Mucosa of stomach (tissue), 1 donor: ENCODE measurements at regions not wholly inside any gene's neighbourhood (a gene's known extent, or its start where the extent isn't known, plus 50 kb on each side); places are given as distances from the start of the nearest gene placed in this dataset.
"Not testable (repeated sequence)": the region's sequence is repeated elsewhere in the genome, so short reads cannot be mapped to it uniquely, and the experiment has no call there.

Source experiments
- H3K27me3 ChIP-seq: one replicate; pipeline ENCODE4 v1.7.0; 2013; ENCODE audit warnings: mild to moderate bottlenecking, low read length; ENCODE audit not compliant: control insufficient read depth, insufficient read depth
- H3K36me3 ChIP-seq: one replicate; pipeline ENCODE4 v1.7.0; 2013; ENCODE audit warnings: low read length; ENCODE audit not compliant: control insufficient read depth, insufficient read depth
- H3K4me1 ChIP-seq: one replicate; pipeline ENCODE4 v1.7.0; 2013; ENCODE audit warnings: mild to moderate bottlenecking, low read length; ENCODE audit not compliant: control insufficient read depth, insufficient read depth
- H3K4me3 ChIP-seq: one replicate; pipeline ENCODE4 v1.7.0; 2013; ENCODE audit warnings: low read length
- H3K9ac ChIP-seq: one replicate; pipeline ENCODE4 v1.7.0; 2013; ENCODE audit warnings: mild to moderate bottlenecking, low read length, moderate library complexity
- H3K9me3 ChIP-seq: one replicate; pipeline ENCODE4 v1.7.0; 2013; ENCODE audit warnings: mild to moderate bottlenecking, low read length, moderate library complexity; ENCODE audit not compliant: control insufficient read depth
- donor health status: Pancreatic carcinoma.

DNA sequence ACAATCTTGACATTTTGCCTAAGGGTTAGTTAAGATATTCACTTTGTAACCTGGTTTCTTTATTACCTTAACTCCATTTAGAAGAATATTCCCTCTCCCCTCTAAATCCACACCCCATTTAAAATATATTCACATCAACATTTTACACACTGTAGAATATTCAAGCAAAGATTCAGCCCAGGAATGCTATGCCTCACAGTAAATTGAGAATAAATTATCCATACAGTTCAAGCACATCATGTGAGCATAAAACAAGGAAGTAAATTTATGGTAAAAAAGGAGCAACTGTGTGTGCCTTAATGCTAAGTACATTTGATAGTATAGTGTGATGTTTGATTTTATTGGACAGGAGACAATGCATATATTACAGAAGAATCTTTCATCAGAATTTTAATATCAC, 806.6 kb upstream of the KIF2B start:
- H3K4me3 ChIP-seq, result no peak overlapping the region

DNA sequence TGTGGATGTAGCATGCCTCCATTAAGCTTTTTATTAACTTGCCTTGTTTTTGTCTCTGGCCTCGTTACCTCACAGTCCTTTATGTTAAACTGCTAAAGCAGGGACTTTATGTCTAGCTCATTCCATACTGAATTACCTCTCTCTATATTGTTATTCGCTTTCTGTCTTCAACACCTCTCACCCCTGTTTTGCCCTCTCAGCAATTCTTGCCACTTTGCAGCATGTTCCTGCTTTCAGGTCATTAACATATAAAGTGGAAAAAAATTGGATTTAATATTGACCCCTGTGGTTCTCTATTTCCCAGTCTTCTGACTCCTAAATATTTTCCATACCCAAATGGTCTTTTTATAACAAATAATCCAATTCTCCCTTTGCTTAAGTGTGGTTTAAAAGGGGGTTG, 810.4 kb upstream of the KIF2B start:
- H3K27me3 ChIP-seq, result no peaks in the 10 kb centered on the region
- no peaks in the 10 kb centered on the region for H3K4me1 ChIP-seq
- H3K9ac ChIP-seq, result no peak overlapping the region
- H3K9me3 ChIP-seq, result no peaks in the 10 kb centered on the region
- H3K36me3 ChIP-seq, result no peaks in the 10 kb centered on the region
- H3K4me3 ChIP-seq, result no peak overlapping the region

More for the DNA sequence above, 806.6 kb upstream of the KIF2B start:
- Histone ChIP-seq H3K4me1 (no peaks in the 10 kb centered on the region), H3K27me3 (no peaks in the 10 kb centered on the region), H3K36me3 (no peaks in the 10 kb centered on the region), H3K9me3 (no peaks in the 10 kb centered on the region), H3K9ac (no peak overlapping the region)

DNA sequence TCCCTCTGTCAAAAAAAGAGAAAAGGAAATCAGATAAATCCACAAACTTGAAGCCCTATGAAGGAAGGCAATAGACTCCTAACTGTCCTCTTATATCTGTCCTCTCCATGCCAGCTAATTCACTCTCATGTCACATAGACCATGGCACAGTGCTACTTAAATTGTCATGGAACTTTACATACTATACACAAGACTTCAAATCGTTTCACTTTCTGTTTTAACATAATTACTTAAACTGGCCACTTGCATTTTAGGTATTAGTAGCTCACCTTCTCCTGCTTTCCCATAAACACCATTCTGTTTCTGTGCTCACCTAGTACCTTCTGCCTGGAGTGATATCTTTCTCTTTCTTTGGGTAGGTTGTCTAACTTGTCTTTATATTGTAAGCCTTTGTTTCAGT, 816.7 kb upstream of the KIF2B start:
- no peaks in the 10 kb centered on the region for H3K4me1 ChIP-seq
- no peaks in the 10 kb centered on the region for H3K36me3 ChIP-seq
- no peak overlapping the region for H3K4me3 ChIP-seq
- no peak overlapping the region for H3K9ac ChIP-seq
- H3K27me3 ChIP-seq, result no peaks in the 10 kb centered on the region
- H3K9me3 ChIP-seq, result no peaks in the 10 kb centered on the region

GRCh38 chr17:53004902-53005301, 817.8 kb upstream of the KIF2B start:
- Histone ChIP-seq H3K4me3 (no peak overlapping the region), H3K9me3 (no peaks in the 10 kb centered on the region), H3K9ac (no peak overlapping the region), H3K36me3 (no peaks in the 10 kb centered on the region), H3K27me3 (no peaks in the 10 kb centered on the region), H3K4me1 (no peaks in the 10 kb centered on the region)

GRCh38 chr17:52995881-52996280, 826.8 kb upstream of the KIF2B start:
- H3K36me3 ChIP-seq, result no peaks in the 10 kb centered on the region
- H3K9ac ChIP-seq, result no peak overlapping the region
- H3K27me3 ChIP-seq, result no peaks in the 10 kb centered on the region
- no peaks in the 10 kb centered on the region for H3K4me1 ChIP-seq
- H3K9me3 ChIP-seq, result no peaks in the 10 kb centered on the region
- H3K4me3 ChIP-seq, result no peak overlapping the region

DNA sequence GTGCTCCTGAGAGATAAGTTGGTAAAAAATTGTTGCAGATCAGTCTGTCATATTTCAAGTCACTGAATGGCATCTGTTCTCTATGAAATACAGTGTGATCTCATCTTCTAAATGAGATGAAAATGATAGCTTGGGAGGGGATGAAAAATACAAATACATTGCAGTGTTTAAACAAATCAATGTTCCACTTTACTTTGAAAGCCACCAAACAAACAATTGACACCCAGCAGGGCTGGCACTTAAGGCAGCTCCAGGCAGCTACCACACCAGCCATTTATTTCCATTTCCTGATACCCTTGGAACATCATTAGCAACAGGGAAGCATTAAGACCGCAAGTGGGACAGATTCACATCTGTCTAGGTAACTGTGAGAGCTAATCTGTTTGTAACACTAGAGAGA, 827.6 kb upstream of the KIF2B start:
- no peak overlapping the region for H3K9ac ChIP-seq
- no peaks in the 10 kb centered on the region for H3K36me3 ChIP-seq
- no peaks in the 10 kb centered on the region for H3K4me1 ChIP-seq
- H3K4me3 ChIP-seq, result no peak overlapping the region
- H3K9me3 ChIP-seq, result no peaks in the 10 kb centered on the region
- H3K27me3 ChIP-seq, result no peaks in the 10 kb centered on the region

- Histone ChIP-seq H3K9me3 (no peaks in the 10 kb centered on the region), H3K4me3 (no peak overlapping the region), H3K36me3 (no peaks in the 10 kb centered on the region), H3K27me3 (no peaks in the 10 kb centered on the region), H3K9ac (no peak overlapping the region), H3K4me1 (no peaks in the 10 kb centered on the region)
Observed at GRCh38 chr17:52986056-52986662, 827.6 kb upstream of the CA10 start.

DNA sequence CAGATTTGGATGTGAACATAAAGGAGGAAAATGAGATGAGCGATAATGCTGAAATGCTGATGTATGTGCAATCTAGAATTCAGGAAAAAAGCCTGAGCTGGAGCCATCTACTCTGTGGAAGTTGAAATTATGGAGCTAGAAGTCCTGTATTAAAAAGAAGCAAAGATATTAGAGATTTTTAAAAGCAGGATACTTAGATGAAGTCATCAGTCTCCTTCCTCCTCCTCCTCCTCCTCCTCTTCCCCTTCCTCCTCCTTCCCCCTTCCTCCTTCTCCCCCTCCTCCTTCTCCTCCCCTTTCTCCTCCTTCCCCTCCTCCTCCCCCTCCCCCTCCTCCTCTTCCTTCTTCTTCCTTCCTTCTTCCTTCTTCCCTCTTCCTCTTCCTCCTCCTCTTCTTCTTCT, 823.8 kb upstream of the CA10 start:
- Histone ChIP-seq H3K4me1 (no peaks in the 10 kb centered on the region), H3K4me3 (no peak overlapping the region), H3K9ac (no peak overlapping the region), H3K9me3 (no peaks in the 10 kb centered on the region), H3K27me3 (no peaks in the 10 kb centered on the region), H3K36me3 (no peaks in the 10 kb centered on the region)

DNA sequence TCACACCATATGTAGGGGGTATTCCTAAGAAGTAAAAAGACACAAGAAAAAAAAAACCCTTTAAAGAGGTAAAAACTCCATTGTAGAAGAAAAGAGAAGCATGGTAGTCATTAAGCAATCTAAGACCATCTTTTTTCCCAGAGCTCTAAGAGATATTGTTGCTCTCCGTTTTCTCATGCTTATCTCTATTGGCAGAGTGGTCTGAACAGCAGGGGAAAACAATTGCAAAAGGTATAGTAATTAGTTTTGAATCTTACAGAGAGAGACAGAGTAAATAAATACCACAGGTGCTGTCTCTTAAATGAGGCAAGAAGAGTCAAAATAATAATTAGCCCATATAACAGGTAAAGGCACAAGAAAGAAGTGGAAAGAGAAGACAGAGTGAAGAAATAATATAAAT, 821.4 kb upstream of the CA10 start:
- Histone ChIP-seq H3K27me3 (no peaks in the 10 kb centered on the region), H3K9ac (no peak overlapping the region)

GRCh38 chr17:52965856-52966255, 807.3 kb upstream of the CA10 start:
- Histone ChIP-seq H3K36me3 (no peaks in the 10 kb centered on the region), H3K4me1 (no peaks in the 10 kb centered on the region), H3K4me3 (no peak overlapping the region), H3K27me3 (no peaks in the 10 kb centered on the region), H3K9me3 (no peaks in the 10 kb centered on the region), H3K9ac (no peak overlapping the region)

More for the DNA sequence above, 821.4 kb upstream of the CA10 start:
- Histone ChIP-seq H3K4me3 (no peak overlapping the region), H3K9me3 (no peaks in the 10 kb centered on the region), H3K4me1 (no peaks in the 10 kb centered on the region), H3K36me3 (no peaks in the 10 kb centered on the region)

DNA sequence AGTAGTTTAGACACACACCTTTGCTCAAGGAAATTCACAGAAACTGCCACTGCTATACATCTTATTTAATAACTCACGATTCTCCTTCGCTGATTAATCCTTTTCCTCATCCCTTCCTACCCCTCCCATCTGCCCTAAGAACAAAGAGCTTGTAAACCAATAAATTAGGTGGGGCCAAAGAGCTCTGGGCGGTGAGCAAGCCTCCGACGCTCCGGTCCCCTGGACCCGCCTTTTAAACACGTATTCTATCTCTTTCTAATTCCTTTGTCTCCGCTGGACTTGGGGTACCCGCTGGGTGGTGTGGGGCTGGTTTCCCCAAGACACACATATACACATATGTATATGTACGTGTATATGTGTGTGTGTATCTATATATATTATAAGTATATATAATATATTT, 803.2 kb upstream of the CA10 start:
- H3K4me3 ChIP-seq, H3K9me3 ChIP-seq, H3K36me3 ChIP-seq, H3K9ac ChIP-seq, H3K4me1 ChIP-seq, H3K27me3 ChIP-seq: not testable (repeated sequence)

DNA sequence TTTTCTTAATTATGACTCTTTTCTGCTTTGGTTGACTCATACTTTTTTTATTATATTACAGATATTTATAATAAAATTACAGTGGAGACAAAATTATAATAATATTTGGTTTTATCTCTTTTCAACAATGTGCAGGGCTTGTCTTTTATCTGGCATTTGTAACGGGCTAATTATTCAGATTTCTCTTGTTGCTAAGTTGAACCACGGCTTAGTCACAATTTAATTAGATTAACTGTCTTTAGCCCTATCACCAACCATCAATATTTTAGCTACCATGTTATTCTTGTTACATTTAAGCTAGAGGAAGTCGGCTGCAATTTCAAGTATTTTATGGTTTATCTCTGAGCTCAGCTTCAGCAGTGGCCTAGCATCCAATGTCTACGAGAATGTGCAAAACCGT, 798.9 kb upstream of the CA10 start:
- no peak overlapping the region for H3K4me3 ChIP-seq
- no peaks in the 10 kb centered on the region for H3K9me3 ChIP-seq
- no peaks in the 10 kb centered on the region for H3K36me3 ChIP-seq
- no peaks in the 10 kb centered on the region for H3K27me3 ChIP-seq
- no peaks in the 10 kb centered on the region for H3K4me1 ChIP-seq
- H3K9ac ChIP-seq, result no peak overlapping the region

DNA sequence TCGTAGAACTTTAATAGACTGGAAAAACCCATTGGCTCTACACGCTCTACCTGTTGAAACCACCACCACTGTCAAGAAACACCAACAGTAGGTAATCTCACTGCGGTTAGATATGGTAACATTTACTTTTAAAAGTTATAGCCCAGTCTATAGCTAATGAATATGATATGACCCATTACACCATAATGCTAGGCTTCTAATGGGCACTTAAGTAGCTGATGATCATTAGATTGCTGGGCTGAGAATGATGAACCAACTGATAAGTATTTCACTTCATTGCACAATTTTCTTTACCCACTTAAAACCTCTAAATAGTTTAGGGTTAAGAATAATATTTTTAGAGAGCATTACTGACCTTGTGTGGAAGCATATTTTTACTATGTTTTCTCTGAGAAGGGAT, 788.9 kb upstream of the CA10 start:
- H3K4me3 ChIP-seq, result no peak overlapping the region

More for the DNA sequence above, 788.9 kb upstream of the CA10 start:
- Histone ChIP-seq H3K9ac (no peak overlapping the region), H3K4me1 (no peaks in the 10 kb centered on the region), H3K27me3 (no peaks in the 10 kb centered on the region), H3K9me3 (no peaks in the 10 kb centered on the region), H3K36me3 (no peaks in the 10 kb centered on the region)
